Activated naive CD4-positive, alpha-beta T cell treated with anti-CD3 and anti-CD28 coated beads, Interleukin-2, amount 10 ng/mL, durations not matched to agents 7 days and 5 days (primary cell): ENCODE measurements at regions not wholly inside any gene's neighbourhood (a gene's known extent, or its start where the extent isn't known, plus 50 kb on each side); places are given as distances from the start of the nearest gene placed in this dataset.

Experiments used
- CTCF ChIA-PET: fragments of 350-600 bp; sonication (Branson Sonifier 250); formaldehyde crosslinking; loops from one replicate; lab custom pipeline; 2021; ENCODE audit warnings: antibody characterized with exemption; lab: Charles Lee
- DNase-seq: peaks from one replicate; pipeline ENCODE4 v3.0.0-alpha.2; 2020
- H3K27ac Mint-ChIP-seq: one replicate; pipeline ENCODE4 v1.8.0; 2021; ENCODE audit warnings: mild to moderate bottlenecking, moderate library complexity, mixed read lengths
- H3K27me3 Mint-ChIP-seq: one replicate; pipeline ENCODE4 v1.8.0; 2021; ENCODE audit warnings: mild to moderate bottlenecking, mixed read lengths
- H3K36me3 Mint-ChIP-seq: one replicate; pipeline ENCODE4 v1.8.0; 2021; ENCODE audit warnings: mixed read lengths
- H3K4me1 Mint-ChIP-seq: one replicate; pipeline ENCODE4 v1.8.0; 2021; ENCODE audit warnings: mixed read lengths
- H3K4me3 Mint-ChIP-seq: one replicate; pipeline ENCODE4 v1.8.0; 2021; ENCODE audit warnings: mild to moderate bottlenecking, moderate library complexity, mixed read lengths
- H3K9me3 Mint-ChIP-seq: one replicate; pipeline ENCODE4 v1.8.0; 2021; ENCODE audit warnings: mixed read lengths

GRCh38 chr2:60148716-60149115 is 404.7 kb downstream of the BCL11A start:
- CTCF ChIA-PET: interaction anchor here (0.5 kb wide), 1 partner anchor 237 kb away, joined by 3 read pairs; no protein-coding TSS in a partner anchor
- H3K27ac Mint-ChIP-seq: no peak overlapping the region
- DNase-seq: no peak

GRCh38 chr2:60140185-60140584 is 413.3 kb downstream of the BCL11A start:
- DNase-seq: no peak

More at GRCh38 chr2:60148716-60149115, 404.7 kb downstream of the BCL11A start:
- Mint-ChIP-seq H3K4me3 (no peak overlapping the region), H3K36me3 (no peaks in the 10 kb centered on the region), H3K4me1 (no peaks in the 10 kb centered on the region), H3K9me3 (no peaks in the 10 kb centered on the region), H3K27me3 (peaks cover 7% of the 10 kb centered on the region)

GRCh38 chr2:60136913-60137312 is 416.5 kb downstream of the BCL11A start:
- H3K36me3 Mint-ChIP-seq: no peaks in the 10 kb centered on the region
- DNase-seq: no peak
- CTCF ChIA-PET: no interaction called here
- H3K27me3 Mint-ChIP-seq: peaks cover 5% of the 10 kb centered on the region
- H3K4me3 Mint-ChIP-seq: no peak overlapping the region
- H3K9me3 Mint-ChIP-seq: peaks cover 7% of the 10 kb centered on the region
- H3K4me1 Mint-ChIP-seq: no peaks in the 10 kb centered on the region
- no peak overlapping the region for H3K27ac Mint-ChIP-seq

More at GRCh38 chr2:60140185-60140584, 413.3 kb downstream of the BCL11A start:
- H3K9me3 Mint-ChIP-seq: peaks cover 8% of the 10 kb centered on the region
- no peak overlapping the region for H3K27ac Mint-ChIP-seq
- CTCF ChIA-PET: no interaction called here
- H3K4me1 Mint-ChIP-seq: no peaks in the 10 kb centered on the region
- H3K27me3 Mint-ChIP-seq: peaks cover 5% of the 10 kb centered on the region
- H3K36me3 Mint-ChIP-seq: no peaks in the 10 kb centered on the region
- no peak overlapping the region for H3K4me3 Mint-ChIP-seq

- CTCF ChIA-PET: no interaction called here
- DNase-seq: no peak
- H3K36me3 Mint-ChIP-seq: no peaks in the 10 kb centered on the region
- H3K4me1 Mint-ChIP-seq: no peaks in the 10 kb centered on the region
- H3K9me3 Mint-ChIP-seq: no peaks in the 10 kb centered on the region
- no peak overlapping the region for H3K4me3 Mint-ChIP-seq
- H3K27me3 Mint-ChIP-seq: no peaks in the 10 kb centered on the region
- H3K27ac Mint-ChIP-seq: no peak overlapping the region
These were observed 426.3 kb downstream of the BCL11A start for GRCh38 chr2:60127191-60127590.

- CTCF ChIA-PET: no interaction called here
- no peaks in the 10 kb centered on the region for H3K36me3 Mint-ChIP-seq
- no peak overlapping the region for H3K27ac Mint-ChIP-seq
- H3K27me3 Mint-ChIP-seq: no peaks in the 10 kb centered on the region
- no peaks in the 10 kb centered on the region for H3K9me3 Mint-ChIP-seq
- no peaks in the 10 kb centered on the region for H3K4me1 Mint-ChIP-seq
- no peak for DNase-seq
- H3K4me3 Mint-ChIP-seq: no peak overlapping the region
These were observed 427.6 kb downstream of the BCL11A start for GRCh38 chr2:60125611-60126426.

- CTCF ChIA-PET: no interaction called here
- no peaks in the 10 kb centered on the region for H3K9me3 Mint-ChIP-seq
- no peak for DNase-seq
- no peaks in the 10 kb centered on the region for H3K4me1 Mint-ChIP-seq
- H3K27me3 Mint-ChIP-seq: no peaks in the 10 kb centered on the region
- no peaks in the 10 kb centered on the region for H3K36me3 Mint-ChIP-seq
- H3K4me3 Mint-ChIP-seq: no peak overlapping the region
- H3K27ac Mint-ChIP-seq: no peak overlapping the region
These were observed 433.7 kb downstream of the BCL11A start for GRCh38 chr2:60119778-60120177.

GRCh38 chr2:60118917-60119316 is 434.5 kb downstream of the BCL11A start:
- Mint-ChIP-seq H3K4me1 (no peaks in the 10 kb centered on the region), H3K36me3 (no peaks in the 10 kb centered on the region), H3K4me3 (no peak overlapping the region), H3K27ac (no peak overlapping the region), H3K27me3 (peaks cover 4% of the 10 kb centered on the region), H3K9me3 (no peaks in the 10 kb centered on the region)
- no peak for DNase-seq
- CTCF ChIA-PET: no interaction called here

- no peak for DNase-seq
These were observed 435.4 kb downstream of the BCL11A start for GRCh38 chr2:60118061-60118460.

GRCh38 chr2:60116161-60116875 is 437.1 kb downstream of the BCL11A start:
- H3K4me3 Mint-ChIP-seq: no peak overlapping the region
- H3K9me3 Mint-ChIP-seq: no peaks in the 10 kb centered on the region
- H3K4me1 Mint-ChIP-seq: no peaks in the 10 kb centered on the region
- peaks cover 4% of the 10 kb centered on the region for H3K27me3 Mint-ChIP-seq
- H3K27ac Mint-ChIP-seq: no peak overlapping the region
- DNase-seq: no peak
- CTCF ChIA-PET: no interaction called here
- no peaks in the 10 kb centered on the region for H3K36me3 Mint-ChIP-seq

More at GRCh38 chr2:60118061-60118460, 435.4 kb downstream of the BCL11A start:
- Mint-ChIP-seq H3K4me1 (no peaks in the 10 kb centered on the region), H3K4me3 (no peak overlapping the region), H3K27me3 (peaks cover 4% of the 10 kb centered on the region), H3K9me3 (no peaks in the 10 kb centered on the region), H3K36me3 (no peaks in the 10 kb centered on the region), H3K27ac (no peak overlapping the region)
- CTCF ChIA-PET: no interaction called here

- CTCF ChIA-PET: no interaction called here
- Mint-ChIP-seq H3K4me1 (peaks cover 2% of the 10 kb centered on the region), H3K27me3 (peaks cover 4% of the 10 kb centered on the region), H3K9me3 (no peaks in the 10 kb centered on the region), H3K36me3 (no peaks in the 10 kb centered on the region), H3K27ac (no peak overlapping the region), H3K4me3 (no peak overlapping the region)
- DNase-seq: no peak
These were observed 443.7 kb downstream of the BCL11A start for GRCh38 chr2:60109744-60110143.

- H3K9me3 Mint-ChIP-seq: no peaks in the 10 kb centered on the region
- H3K36me3 Mint-ChIP-seq: no peaks in the 10 kb centered on the region
- H3K27me3 Mint-ChIP-seq: no peaks in the 10 kb centered on the region
- DNase-seq: no peak
- peaks cover 6% of the 10 kb centered on the region for H3K4me1 Mint-ChIP-seq
- no peak overlapping the region for H3K4me3 Mint-ChIP-seq
- no peak overlapping the region for H3K27ac Mint-ChIP-seq
- CTCF ChIA-PET: interaction anchor here (1.1 kb wide), 1 partner anchor 44 kb away, joined by 3 read pairs; no protein-coding TSS in a partner anchor
These were observed 446.5 kb downstream of the BCL11A start for GRCh38 chr2:60106836-60107529.

GRCh38 chr2:60105906-60106305 is 447.5 kb downstream of the BCL11A start:
- CTCF ChIA-PET: no interaction called here
- Mint-ChIP-seq H3K27me3 (no peaks in the 10 kb centered on the region), H3K36me3 (no peaks in the 10 kb centered on the region), H3K27ac (no peak overlapping the region), H3K9me3 (no peaks in the 10 kb centered on the region), H3K4me1 (peaks cover 6% of the 10 kb centered on the region), H3K4me3 (no peak overlapping the region)
- no peak for DNase-seq

- H3K27ac Mint-ChIP-seq: no peak overlapping the region
- H3K4me1 Mint-ChIP-seq: peaks cover 6% of the 10 kb centered on the region
- DNase-seq: no peak
- no peaks in the 10 kb centered on the region for H3K9me3 Mint-ChIP-seq
- H3K4me3 Mint-ChIP-seq: peak overlapping the region; percentile 13
- peaks cover 7% of the 10 kb centered on the region for H3K27me3 Mint-ChIP-seq
- CTCF ChIA-PET: no interaction called here
- H3K36me3 Mint-ChIP-seq: no peaks in the 10 kb centered on the region
These were observed 448.6 kb downstream of the BCL11A start for GRCh38 chr2:60104514-60105505.
